Pancreas (tissue), 10 donors: ENCODE measurements at regions not wholly inside any gene's neighbourhood (a gene's known extent, or its start where the extent isn't known, plus 50 kb on each side); places are given as distances from the start of the nearest gene placed in this dataset.

Experiments used
- ATAC-seq, 4 donors: fragments of 200-7000 bp; cut with Tn5 transposase; one replicate each; pipeline versions ENCODE4 v1.8.0 to v1.9.1; 2020; ENCODE audit warnings: mild to moderate bottlenecking in 4 of 4, moderate library complexity in 4 of 4
- DNase-seq, 6 donors: peaks; one replicate each; pipeline ENCODE4 v3.0.0-alpha.2; 2020
- FAIRE-seq: peaks from 2 replicates; lab custom pipeline; 2012; peaks lifted over from hg19 to GRCh38; lab: Jason Lieb, UNC
- H3K27ac ChIP-seq, 4 donors: fragments of 200-600 bp; sonication (generic); 1 replicate in 3 of 4; 2 replicates in 1 of 4; pipeline versions ENCODE4 v1.5.0 to v1.8.0; 2020
- H3K27me3 ChIP-seq, 4 donors: fragments of 200-600 bp; one replicate each; pipeline ENCODE4 v1.8.0; 2021
- H3K36me3 ChIP-seq, 3 donors: fragments of 200-600 bp; sonication (generic) in 1 of 3; one replicate each; pipeline versions ENCODE4 v1.5.0 to v1.8.0; 2020 to 2021
- H3K4me1 ChIP-seq, 3 donors: fragments of 200-600 bp; one replicate each; pipeline ENCODE4 v1.8.0; 2021
- H3K4me3 ChIP-seq, 4 donors: fragments of 200-600 bp; sonication (generic) in 2 of 4; one replicate each; pipeline versions ENCODE4 v1.5.0 to v1.8.0; 2020 to 2021
- H3K9me3 ChIP-seq, 4 donors: fragments of 200-600 bp; one replicate each; pipeline ENCODE4 v1.8.0; 2021
- WGBS, 2 donors: extraction: QIAGEN DNeasy Blood & Tissue Kit; methylation state at CpG; one replicate each; pipeline ENCODE4 v1.1.7; 2013; 5-methylcytosine and 5-hydroxymethylcytosine counted together
- intact Hi-C, 3 donors: fragments of 100-400 bp; cut with DNase I; formaldehyde crosslinking; loops; one replicate each; pipeline versions ENCODE4 v1.11.1 to v1.14.2; 2022
- TF ChIP-seq, protein P1 (sequence below), 4 donors: fragments of 200-600 bp; sonication (generic) in 3 of 4; IDR thresholded peaks; one replicate each; pipeline versions ENCODE4 v1.5.0 to v1.8.0; 2021; ENCODE audit warnings: antibody characterized with exemption in 4 of 4
- donor health status: healthy with polysubstance abuse.
- donor health status: DM: no; HTN: no; CAD: no; lungs with moderate emphysema.
- donor health status: DM: no; HTN: no; CAD: no.
- donor health status: control.
- donor health status: control.
- donor health status: Bipolar disorder and iron deficiency.
- donor health status: DM: yes; HTN: yes; CAD: no.
- donor health status: DM: no; HTN: no; CAD: no.
- donor health status: DM: no; HTN: no; CAD: no.
- donor health status: DM: yes; HTN: yes; CAD: no.

GRCh38 chr13:69296130-69296529, 811.5 kb upstream of the ATXN8OS start:
- TF ChIP-seq, protein P1, sequence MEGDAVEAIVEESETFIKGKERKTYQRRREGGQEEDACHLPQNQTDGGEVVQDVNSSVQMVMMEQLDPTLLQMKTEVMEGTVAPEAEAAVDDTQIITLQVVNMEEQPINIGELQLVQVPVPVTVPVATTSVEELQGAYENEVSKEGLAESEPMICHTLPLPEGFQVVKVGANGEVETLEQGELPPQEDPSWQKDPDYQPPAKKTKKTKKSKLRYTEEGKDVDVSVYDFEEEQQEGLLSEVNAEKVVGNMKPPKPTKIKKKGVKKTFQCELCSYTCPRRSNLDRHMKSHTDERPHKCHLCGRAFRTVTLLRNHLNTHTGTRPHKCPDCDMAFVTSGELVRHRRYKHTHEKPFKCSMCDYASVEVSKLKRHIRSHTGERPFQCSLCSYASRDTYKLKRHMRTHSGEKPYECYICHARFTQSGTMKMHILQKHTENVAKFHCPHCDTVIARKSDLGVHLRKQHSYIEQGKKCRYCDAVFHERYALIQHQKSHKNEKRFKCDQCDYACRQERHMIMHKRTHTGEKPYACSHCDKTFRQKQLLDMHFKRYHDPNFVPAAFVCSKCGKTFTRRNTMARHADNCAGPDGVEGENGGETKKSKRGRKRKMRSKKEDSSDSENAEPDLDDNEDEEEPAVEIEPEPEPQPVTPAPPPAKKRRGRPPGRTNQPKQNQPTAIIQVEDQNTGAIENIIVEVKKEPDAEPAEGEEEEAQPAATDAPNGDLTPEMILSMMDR (IDR thresholded peaks at IDR 0.05): no peak
- no peak for ATAC-seq
- no peak for DNase-seq
- Histone ChIP-seq H3K4me1 (no peaks in the 10 kb centered on the region), H3K36me3 (no peaks in the 10 kb centered on the region), H3K4me3 (no peak overlapping the region), H3K27ac (no peak overlapping the region), H3K27me3 (no peaks in the 10 kb centered on the region), H3K9me3 (no peaks in the 10 kb centered on the region)
- intact Hi-C loops: no loop called here
- FAIRE-seq: no peak
- WGBS, 2 donors: 13 to 16% methylated on average over 1 of the region's 1 CpG

- no peak for ATAC-seq
- Histone ChIP-seq H3K4me3 (no peak overlapping the region), H3K9me3 (no peaks in the 10 kb centered on the region), H3K27ac (no peak overlapping the region), H3K4me1 (no peaks in the 10 kb centered on the region), H3K36me3 (no peaks in the 10 kb centered on the region), H3K27me3 (no peaks in the 10 kb centered on the region)
- 52 to 69% methylated on average over 2 of the region's 2 CpGs for WGBS, 2 donors
- TF ChIP-seq, protein P1 (IDR thresholded peaks at IDR 0.05): no peak
- intact Hi-C loops: no loop called here
- DNase-seq: no peak
- no peak for FAIRE-seq
Observed at GRCh38 chr13:69292789-69293425, 814.7 kb upstream of the ATXN8OS start.

DNA sequence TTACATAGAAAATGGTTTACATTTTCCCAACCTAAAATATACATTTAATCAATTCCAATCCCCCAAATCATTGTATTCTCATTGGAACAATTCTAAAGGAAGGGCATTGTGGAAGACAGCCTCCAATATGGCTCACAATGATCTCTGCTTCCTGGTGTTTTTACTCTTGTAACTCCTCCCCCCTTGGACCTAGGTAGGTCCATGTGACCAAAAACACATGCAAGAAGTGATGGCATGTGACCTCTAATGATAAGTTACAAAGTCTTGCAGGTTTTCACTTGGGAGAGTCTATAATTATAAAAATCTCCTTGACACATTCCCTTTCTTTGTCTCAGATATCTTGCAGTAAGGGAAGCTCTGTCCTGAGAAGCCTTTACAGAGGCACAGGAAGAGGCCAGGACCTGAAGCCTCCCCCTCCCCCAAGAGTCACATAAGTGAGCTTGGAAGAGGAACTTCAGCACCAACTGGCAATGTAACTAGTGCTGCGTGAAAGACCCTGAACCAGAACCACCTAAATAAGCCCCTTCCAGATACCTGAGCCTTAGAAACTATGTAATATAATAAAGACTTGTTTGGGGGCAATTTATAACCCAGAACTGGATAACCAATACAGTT, 816.2 kb upstream of the ATXN8OS start:
- no peak overlapping the region for H3K4me3 ChIP-seq
- no peaks in the 10 kb centered on the region for H3K4me1 ChIP-seq
- H3K9me3 ChIP-seq: no peaks in the 10 kb centered on the region
- ATAC-seq: no peak
- TF ChIP-seq, protein P1 (IDR thresholded peaks at IDR 0.05): no peak
- H3K36me3 ChIP-seq: no peaks in the 10 kb centered on the region
- no peaks in the 10 kb centered on the region for H3K27me3 ChIP-seq
- FAIRE-seq: no peak
- 80% methylated on average over 1 of the region's 1 CpG for WGBS, 2 donors
- intact Hi-C loops: no loop called here
- no peak for DNase-seq
- H3K27ac ChIP-seq: no peak overlapping the region

DNA sequence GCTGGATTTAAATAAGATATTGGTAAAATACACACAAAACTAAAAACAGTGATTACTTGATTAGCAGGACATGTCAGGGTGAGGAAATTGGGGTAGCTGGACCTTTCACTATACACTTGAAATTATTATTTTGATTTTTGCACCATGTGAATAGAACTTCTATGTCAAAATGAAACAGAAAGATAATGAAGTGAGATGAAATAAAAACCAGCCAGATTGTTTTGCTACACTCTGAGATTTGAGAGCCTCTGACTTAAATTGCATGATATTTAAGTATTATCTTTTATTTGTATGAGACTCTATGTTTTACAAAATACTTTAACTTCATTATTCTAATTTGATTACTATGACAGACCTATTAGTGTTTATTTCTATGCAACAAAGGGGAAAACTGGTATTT, 819.6 kb upstream of the ATXN8OS start:
- Histone ChIP-seq H3K9me3 (no peaks in the 10 kb centered on the region), H3K36me3 (no peaks in the 10 kb centered on the region), H3K27ac (no peak overlapping the region), H3K4me1 (no peaks in the 10 kb centered on the region), H3K4me3 (no peak overlapping the region), H3K27me3 (no peaks in the 10 kb centered on the region)
- DNase-seq (no peak), ATAC-seq (no peak), FAIRE-seq (no peak)
- intact Hi-C loops: no loop called here
- TF ChIP-seq, protein P1 (IDR thresholded peaks at IDR 0.05): no peak

DNA sequence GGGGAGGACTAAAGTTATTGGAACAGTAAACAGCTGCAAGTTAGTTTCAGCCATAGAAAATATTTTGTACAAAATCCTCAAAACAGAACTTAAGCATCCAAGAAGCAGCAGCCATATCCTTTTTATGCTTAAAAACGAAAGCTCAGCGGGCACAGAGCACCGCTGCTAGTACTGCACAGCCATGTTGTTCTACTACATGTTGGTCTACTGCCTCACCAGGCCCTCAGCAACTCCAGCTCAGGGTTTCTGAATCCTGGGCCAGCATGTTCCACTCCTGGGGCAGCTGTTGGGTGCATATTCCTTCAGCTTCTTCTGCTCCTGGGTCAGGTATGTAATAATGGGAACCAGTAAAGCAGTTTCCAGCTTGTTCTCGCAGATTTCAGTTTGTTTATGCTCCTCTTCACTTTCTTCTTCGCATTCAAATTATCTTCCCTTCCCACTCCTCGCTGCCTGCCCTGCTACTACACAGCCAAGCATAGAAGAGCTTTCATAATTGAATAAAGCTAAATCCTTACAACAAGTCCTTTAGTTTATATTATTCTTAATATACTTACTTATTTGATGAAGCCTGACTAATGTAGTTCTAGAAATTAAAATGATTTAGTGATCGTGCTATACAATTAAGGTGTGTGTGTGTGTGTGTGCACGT, 820.5 kb upstream of the ATXN8OS start:
- Histone ChIP-seq H3K4me3 (no peak overlapping the region), H3K9me3 (no peaks in the 10 kb centered on the region), H3K27me3 (no peaks in the 10 kb centered on the region), H3K27ac (no peak overlapping the region), H3K36me3 (no peaks in the 10 kb centered on the region), H3K4me1 (no peaks in the 10 kb centered on the region)
- no peak for ATAC-seq
- FAIRE-seq: no peak
- no peak for DNase-seq
- WGBS, 2 donors: 63 to 70% methylated on average over 8 of the region's 8 CpGs
- TF ChIP-seq, protein P1 (IDR thresholded peaks at IDR 0.05): no peak
- intact Hi-C loops: no loop called here
